Glomerular endothelial cell (primary cell): ENCODE measurements at regions not wholly inside any gene's neighbourhood (a gene's known extent, or its start where the extent isn't known, plus 50 kb on each side); places are given as distances from the start of the nearest gene placed in this dataset.
"Not testable (repeated sequence)": the region's sequence is repeated elsewhere in the genome, so short reads cannot be mapped to it uniquely, and the experiment has no call there.

Experiments used
- DNase-seq: peaks from one replicate; pipeline ENCODE4 v3.0.0-alpha.2; 2011; ENCODE audit warnings: low read depth, low spot score; ENCODE audit errors: extremely low read depth

DNA sequence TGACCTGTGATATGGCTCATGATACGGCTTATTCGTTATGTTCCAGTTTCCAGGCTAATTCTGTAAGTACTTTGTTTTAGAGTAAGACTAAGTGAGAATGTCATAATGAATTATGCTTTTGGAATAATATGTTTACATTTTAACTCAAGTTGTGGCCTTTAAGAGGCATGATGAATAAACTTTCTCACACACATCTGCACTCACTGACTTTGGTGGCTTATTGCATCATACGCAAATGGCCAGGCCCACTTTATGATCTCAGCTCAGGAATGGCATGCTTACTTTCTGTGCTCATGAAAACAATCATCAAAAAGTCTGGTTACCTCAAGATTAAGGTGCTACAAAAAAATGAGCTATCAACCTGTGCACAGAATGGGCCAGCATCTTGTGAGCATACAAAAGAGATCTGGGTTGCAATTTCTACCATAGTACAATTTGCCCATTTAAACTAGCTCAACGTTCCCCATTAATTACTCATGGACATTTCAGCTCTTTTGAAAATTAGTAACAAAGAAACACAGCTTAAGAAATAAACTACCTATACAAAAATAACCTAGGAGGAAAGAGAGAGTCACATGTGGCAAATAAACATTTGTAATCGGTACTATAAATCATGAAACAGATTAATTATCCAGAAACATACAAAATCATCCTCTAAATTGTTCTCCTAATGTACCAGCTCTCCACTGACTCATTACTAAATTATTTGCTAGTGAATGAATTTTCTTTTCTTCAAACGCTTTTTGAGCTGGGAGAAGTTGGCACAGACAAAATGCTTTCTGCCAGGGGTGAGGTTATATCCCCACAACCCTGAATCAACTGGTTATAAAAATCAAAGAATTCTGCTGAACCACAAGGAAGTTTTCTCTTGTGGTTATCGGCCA is 439.0 kb upstream of the ADAMTS9 start:
- DNase-seq: no peak

DNA sequence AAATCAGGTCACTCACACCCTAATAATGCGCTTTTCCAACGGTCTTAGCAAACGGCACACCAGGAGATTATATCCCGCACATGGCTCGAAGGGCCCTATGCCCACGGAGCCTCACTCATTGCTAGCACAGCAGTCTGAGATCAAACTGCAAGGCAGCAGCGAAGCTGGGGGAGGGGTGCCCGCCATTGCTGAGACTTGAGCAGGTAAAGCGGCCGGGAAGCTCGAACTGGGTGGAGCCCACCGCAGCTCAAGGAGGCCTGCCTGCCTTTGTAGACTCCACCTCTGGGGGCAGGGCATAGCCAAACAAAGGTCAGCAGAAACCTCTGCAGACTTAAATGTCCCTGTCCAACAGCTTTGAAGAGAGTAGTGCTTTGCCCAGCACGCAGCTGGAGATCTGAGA is 432.4 kb upstream of the ADAMTS9 start:
- DNase-seq: not testable (repeated sequence)

DNA sequence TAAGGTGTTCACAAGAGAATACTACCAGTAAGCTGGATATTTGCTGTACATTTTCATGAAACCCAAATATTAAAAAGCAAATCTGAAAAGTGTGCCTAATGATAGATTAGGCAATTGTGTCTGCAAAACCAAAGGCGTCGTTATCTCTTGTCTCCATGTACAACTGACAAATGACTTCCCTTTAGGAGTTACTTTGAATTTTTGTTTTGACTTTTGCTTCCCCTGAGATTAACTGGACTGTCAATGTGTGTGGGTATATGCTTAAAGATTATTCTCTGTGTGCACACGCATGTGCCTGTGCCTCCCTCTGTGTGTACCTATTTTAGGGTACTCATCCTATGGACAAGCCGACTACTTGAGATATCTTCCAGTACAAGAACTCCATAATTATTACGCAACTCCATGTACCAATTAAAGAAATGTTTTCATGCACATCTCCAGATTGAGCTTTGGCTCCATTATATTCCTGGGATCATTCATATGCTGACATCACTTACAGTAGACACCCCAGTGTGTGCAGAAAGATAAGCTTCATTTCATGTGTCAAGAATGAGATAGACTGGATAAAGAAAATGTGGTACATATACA is 431.2 kb upstream of the ADAMTS9 start:
- no peak for DNase-seq

DNA sequence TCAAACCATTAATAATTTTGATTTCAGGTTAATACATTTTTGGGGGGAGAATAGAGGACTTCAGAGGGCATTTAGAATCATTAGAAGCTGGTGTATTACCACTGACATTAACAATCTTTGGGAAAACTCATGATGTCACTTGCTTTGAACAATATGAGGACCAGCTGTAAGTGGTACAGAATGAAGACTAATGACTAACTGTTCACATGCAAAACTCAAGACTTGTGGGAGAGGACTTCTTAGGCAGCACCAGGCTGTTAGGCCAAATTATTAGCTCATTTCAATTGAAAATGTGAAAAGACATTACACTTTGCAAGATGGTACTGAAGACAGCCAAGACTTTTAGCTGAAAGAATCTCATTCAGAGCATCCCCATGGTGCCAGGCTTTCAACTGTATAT is 426.2 kb upstream of the ADAMTS9 start:
- DNase-seq: no peak

DNA sequence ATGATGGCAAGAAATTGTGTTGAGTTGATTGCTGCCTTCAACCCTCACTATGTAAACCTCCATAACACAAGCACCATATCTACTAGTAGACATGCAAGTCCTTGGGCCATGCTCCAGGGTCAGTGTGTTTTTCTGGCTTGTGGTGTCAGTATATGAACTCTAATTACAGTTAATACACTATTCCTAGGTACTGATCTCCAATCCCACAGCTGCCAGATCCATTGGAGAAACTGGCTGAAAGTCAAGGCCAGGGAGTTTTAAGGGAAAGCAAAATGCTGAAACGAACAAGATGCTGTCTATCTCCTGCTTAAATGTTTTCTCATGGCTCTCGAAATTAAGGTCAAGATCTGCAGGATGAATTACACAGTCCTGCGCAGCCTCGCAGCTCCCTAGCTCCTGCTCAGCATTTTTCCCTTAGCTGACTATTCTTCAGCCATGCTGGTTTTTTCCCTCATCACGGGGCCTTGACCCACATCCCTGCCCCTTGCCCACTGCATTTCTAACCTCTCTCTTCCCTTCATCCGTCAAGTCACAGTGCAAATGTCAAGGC is 425.0 kb upstream of the ADAMTS9 start:
- no peak for DNase-seq

DNA sequence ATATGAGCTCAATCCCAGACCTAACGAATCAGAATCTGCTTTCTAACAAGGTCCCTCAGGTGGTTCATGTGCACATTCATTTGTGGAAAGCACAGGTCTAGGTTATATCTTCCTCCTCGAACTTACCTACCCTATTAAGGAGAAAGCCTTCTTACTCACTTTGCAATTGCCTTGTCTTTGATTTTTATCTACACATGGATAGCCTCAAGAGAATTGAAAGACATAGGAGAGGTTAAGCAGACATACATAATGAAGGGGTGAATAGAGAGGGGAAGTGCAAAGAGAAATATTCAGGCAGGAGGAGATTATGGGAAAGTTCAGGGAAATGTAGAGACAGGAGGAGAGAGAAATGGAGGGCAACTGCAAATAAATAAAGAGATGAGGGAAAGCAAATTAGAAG is 422.9 kb upstream of the ADAMTS9 start:
- DNase-seq: no peak

DNA sequence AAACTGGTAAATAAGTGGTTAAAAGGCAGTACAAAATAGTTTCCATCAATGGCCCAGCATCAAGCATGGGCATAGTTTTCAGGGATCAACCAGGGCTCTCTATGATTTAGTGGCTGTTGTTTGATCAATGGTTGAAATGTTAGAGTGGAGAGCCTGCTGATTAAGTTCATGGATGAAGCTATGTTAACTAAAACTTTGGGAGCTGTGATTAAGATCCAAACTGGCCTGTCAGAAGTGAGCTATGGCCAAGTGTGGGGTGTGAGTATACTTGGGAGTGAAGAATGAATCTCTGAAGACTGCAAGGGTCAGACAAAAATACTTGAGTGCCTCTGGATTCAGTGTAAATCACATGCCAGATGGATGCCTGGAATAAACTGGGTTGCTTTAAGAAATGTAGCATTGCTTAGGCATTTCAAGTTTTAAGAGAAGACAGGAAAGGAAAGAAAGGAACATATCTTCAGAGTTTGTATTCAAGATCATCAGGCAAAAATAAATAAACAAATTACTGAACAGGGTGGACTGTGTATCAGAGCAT is 422.2 kb upstream of the ADAMTS9 start:
- no peak for DNase-seq

DNA sequence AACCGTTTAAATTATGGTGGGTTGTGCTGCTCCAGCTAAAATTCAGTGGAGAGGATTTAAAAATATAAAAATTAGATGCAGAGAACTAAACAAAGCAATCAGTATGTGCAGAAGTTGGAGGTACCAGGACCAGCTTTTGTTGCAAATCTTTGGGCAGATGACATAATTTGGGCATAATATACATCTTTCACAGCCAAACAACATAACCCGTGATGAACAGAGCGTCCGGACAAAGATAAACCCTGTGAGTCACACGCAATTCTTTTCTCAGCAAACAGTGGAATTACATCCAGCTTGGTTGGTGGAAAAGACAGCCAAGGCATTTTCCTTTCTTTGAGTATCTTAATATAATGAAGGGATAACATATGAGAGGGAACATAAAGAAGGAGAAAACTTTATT is 419.4 kb upstream of the ADAMTS9 start:
- no peak for DNase-seq

DNA sequence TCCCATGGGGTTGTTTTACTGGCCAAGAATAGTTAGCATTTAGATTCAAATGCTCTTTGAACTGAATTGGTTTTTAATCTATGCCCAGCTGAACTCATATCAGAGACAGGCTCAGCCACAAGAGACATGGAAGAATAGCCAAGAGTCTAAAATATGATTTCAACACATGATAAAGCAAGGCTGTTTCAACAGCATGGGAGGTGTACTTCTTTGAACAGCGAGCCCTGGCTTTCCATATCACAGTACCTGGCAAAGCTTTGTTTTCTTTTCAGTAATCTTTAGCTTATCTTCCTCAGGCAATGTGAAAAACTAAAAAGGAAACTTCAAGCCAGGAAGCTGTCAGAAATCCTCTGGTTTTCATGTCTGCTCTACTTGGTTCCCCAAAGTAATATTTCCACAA is 413.6 kb upstream of the ADAMTS9 start:
- no peak for DNase-seq

DNA sequence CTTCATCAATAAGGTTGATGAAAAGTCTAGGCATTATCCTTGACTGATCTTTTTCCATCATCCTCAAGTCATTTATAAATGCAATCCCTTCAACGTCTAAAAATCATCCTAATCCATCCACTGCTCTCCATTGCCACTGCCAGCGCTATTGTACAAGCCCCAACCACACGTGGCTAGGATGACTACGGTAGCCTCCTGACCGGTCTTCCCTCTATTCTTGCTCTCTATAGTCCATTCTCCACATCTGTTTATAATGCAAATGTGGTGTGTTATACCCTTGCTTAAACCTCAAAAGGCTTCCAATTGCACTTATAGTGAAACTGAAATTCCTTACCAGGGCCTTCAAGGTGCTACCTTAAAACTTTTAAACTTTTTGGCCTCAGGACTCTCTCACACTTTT is 410.6 kb upstream of the ADAMTS9 start:
- DNase-seq: no peak

DNA sequence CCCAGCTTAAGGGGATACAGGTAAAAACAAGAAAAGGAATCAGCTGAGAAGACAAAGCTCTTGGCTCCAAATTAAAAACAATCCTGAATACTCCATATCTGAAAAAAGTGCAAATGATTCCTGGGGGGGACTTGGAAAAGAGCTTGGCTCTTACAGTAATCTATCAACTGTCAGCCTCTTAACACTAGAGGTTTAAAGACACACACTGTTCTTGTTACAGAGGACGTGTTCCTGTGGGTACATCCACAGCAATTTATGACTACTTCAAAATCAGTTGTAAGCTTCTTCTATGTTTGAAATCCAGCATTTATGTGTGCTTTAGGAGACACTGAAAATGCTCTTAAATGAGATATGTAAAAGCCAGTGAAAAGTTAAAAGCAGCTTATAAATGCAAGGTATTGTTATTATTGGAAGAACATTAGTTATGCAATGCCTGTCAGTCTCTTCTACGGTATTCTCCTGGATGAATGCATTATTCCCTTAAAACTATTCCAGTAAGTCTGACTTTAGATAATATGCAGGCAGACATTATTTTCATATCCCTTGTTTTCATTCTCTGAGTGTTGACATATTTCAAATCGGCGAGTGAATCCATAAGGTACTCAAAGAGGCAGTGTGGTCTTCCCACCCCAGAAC is 408.4 kb upstream of the ADAMTS9 start:
- no peak for DNase-seq

DNA sequence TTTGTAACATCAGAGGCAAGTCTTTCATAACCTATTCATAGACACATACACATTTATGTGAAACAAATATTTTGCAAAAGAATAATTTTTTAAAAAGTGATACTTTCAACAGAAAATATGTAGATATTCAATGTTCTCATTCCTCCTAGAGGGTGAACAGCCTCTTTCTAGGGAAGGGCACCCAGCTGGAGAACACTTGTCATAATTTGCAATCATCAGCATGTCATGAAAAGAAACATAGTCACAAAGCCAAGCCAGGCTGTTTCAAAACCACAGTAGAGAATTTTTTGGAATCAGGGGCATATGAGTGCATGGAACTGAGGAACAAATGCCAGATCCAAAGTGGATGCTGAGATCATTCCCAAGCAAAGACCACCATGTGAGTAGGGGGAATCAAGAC is 406.9 kb upstream of the ADAMTS9 start:
- DNase-seq: no peak

DNA sequence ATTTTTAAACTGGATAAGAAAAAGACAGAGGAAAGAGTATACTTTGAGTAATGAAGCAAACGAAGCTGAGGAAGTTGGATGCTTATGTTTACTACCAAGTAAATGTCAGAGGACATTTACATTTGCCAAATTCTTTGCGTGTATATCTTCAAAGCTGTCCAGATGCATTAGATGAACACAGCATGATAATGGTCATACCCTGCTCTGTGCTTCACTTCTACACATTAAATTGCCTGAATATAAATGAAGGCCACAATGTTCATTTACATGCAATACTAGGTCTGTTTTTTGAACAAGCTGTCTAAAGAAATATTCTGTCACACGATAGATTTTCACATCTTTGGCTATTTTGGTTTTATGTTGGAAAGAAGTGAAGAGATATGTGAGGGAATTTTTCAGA is 405.8 kb upstream of the ADAMTS9 start:
- DNase-seq: no peak

DNA sequence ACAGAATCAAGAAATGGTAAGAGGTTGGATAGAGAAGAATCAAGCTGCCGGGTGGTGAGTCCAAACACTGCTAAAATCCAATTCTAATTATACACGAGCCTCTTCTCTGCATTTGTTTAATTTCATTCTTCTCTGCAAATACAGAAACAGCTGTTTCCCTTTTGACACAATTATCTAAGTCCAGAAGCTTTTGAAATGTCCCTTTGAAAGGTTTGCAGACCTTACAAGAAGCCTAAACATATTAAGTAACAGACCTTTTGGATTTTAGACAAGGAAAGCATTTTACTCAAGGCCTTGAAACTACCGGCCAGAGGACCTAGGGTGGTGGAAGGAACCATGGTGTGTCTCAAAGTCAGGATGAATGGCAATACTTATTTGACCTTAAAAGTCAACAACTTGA is 403.8 kb upstream of the ADAMTS9 start:
- DNase-seq: no peak

DNA sequence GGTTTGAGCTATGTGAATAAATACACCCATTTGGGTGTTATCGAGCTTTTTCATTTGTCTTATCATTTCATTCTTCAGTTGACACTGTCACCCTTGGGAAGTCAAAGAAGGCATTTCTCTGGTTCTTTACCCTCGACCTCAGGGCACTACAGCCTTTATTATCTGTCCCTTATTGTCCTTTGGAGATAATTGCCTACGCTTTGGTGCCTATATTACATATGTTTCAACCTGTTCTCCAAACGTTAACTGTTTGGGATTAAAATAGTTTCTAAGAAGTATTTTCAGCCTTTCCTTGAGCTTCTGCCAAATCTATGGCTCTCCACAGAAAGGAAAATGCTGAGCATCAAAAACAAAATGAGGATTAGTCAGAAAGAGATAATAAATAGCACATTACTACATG is 395.4 kb upstream of the ADAMTS9 start:
- no peak for DNase-seq

DNA sequence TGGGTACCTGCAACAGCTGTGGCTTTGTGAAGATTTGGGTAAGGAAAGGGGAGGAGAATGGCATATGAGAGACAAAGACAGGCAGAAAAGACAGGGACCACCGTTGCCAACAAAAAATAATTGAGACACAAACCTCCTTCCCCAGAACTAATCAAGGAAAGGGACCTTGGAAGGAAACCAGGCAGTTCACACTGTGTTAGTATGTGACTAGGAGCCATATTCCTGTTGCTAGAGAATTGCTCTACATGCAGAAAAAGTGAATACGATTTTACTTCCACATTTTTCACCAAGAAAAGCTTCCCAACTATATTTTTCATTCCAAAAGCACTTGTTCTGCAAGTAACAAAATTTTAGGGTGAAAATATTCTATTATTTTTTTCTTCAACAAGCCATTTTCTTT is 393.7 kb upstream of the ADAMTS9 start:
- no peak for DNase-seq

DNA sequence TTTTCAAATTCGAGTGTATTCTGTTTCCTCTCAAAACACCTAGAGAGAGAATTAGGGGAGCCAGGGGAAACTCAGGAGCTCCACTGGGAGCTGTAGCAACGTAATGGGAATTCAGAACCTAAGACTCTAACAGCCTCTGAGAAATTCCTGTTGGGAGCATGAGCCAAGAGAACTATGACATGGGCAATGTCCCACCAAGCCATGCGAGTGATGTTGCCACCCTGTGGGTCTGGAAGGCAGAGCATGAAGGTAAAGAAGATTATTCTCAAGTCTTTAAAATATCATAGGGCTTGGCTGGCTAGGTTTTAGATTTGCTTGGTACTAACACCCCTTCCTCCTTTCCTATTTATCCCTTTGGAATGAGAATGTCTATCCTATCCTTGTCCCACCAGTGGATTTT is 392.6 kb upstream of the ADAMTS9 start:
- no peak for DNase-seq

DNA sequence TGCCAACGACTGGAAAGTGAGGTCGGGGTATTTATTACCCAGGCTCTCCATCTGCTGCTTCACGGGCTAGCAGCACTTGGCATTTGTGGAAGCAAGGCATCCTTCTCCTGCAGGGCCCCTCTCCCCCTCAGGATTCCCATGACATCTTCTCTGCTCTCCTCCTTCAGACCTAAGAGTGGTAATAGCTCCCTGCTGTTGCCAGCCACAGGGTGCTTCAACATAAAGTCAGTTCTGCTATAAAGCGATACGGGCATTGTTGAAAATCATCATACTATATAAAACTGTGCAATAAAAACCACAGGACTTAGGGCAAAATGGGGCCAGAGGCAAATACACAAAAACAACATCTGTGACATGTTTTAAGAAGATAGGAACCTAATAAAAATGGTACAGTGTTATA is 391.8 kb upstream of the ADAMTS9 start:
- no peak for DNase-seq

DNA sequence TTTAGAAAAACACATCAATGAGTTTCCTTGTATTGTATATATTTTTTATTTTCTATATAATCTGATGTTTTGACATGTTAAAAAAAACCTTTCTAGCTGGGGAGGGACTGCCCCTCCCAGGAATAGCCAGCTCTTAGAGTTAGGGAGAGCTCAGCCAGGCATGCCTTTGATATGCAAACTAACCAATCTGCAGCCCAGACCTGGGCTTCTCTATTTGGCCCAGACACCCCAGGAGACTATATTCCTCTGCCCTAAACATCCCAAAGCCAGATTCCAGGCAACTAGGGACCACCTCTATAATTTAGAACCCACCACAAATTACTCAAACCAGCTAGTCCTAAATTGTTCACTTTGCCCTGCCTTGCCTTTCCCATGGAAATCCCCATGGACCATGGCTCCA is 390.9 kb upstream of the ADAMTS9 start:
- DNase-seq: no peak

DNA sequence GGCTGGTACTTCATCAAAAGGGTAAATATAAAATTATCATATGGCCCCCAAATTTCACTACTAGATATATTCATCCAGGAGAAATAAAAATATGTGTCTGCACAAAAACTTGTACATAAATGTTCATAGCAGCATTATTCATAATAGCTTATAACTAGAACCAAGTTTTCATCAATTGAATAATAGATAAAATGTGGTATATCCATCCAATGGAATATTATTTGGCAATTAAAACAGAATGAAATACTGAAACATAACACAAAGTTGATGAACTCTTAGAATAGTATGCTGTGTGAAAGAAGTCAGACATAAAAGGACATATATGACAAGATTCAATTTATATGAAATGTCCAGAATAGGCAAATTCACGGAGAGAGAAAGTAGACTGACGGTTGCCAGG is 389.3 kb upstream of the ADAMTS9 start:
- no peak for DNase-seq

DNA sequence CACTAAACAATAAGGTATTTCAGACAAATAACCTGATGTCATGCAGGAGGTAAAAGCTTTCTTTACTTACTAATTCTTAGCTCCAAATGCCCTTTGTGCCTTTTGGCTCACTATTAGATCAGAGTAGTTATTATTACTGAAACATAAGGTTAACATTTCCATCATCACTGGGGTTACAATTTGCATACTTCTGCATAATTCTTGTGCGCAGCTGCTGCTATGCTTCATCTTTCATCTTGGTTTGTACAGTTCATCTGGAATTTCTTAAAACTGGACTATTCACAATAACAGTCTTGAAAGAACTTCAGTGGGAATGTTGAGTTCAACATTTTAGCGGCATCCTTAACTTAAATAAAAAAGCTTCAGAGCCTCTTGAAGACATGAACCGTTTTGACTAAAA is 383.2 kb upstream of the ADAMTS9 start:
- DNase-seq: no peak

DNA sequence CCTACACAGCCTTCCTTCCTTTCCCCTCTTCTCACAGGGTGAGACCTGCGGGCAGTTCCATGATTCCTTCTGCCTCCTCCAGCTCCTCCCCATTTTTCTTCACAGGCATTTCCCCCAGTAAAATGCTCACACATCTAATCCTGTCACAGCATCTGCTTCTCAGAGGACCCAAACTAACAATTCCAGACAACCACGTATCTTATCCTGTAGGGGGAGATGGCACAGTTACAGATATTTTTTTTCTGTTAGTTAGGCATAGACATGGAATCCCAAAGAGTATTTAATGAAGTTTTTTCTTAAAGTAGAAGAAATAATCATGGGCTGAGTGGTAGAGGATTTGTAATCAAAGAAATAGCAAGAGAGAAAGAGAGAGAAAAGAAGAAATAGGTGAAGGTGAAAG is 373.1 kb upstream of the ADAMTS9 start:
- DNase-seq: no peak
